ENCODE measurements at regions not wholly inside any gene's neighbourhood (a gene's known extent, or its start where the extent isn't known, plus 50 kb on each side); places are given as distances from the start of the nearest gene placed in this dataset.

DNA sequence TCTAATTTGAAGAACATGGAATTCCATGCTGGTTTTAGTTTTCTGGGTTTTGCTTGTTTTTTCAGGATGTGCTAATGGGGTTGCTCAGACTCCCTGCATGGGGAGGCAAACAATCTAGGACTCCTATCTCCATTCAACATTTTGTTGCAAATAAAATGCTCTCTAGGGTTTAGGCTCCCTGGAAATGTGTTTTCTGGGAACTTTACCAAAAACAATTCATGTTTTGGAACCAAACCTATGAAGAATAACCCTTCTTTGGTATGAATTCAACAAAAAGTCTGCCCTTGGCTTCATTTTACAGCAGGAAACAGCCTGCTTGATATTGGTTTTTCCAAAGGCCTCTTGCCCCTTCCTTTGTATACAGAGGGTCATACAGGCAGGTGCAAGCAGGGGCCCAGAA lies 217.7 kb downstream of the FOXA2 start:
- FAIRE-seq, result no peak

DNA sequence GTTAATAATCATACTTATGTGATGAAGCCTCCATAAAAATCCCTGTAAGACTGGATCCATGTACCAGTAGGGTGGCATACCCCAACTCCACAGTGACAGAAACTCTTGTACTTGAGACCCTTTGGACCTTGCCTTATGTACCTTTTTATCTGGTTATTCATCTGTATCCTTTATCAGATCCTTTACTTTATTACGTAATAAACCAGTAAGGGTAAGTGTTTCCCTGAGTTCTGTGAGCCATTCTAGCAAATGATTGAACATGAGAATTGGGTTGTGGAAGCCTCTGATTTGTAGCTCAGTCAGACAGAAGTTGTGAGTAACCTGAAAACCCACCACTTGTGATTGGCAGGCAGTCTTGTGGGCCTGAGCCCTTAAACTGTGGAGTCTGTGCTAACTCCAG lies 229.7 kb downstream of the FOXA2 start:
- no peak for FAIRE-seq

DNA sequence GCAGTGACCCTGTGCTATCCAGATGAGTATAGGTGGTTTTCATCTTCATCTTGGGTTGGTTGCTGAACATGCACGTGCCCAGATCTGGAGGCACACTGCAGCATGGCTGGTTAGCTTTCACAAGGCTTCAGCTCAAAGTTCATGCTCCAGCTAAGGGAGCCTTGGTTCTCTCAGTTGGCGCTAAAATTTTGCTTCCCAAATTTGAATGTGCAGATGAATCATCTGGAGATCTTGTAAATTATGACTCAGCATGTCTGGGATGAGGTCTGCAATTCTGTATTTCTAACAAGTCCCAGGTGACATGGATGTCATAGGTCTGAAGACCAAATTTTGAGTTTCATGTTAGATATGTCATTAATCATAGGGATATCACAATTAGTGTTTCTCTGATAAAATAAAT lies 230.8 kb downstream of the FOXA2 start:
- no peak for FAIRE-seq

DNA sequence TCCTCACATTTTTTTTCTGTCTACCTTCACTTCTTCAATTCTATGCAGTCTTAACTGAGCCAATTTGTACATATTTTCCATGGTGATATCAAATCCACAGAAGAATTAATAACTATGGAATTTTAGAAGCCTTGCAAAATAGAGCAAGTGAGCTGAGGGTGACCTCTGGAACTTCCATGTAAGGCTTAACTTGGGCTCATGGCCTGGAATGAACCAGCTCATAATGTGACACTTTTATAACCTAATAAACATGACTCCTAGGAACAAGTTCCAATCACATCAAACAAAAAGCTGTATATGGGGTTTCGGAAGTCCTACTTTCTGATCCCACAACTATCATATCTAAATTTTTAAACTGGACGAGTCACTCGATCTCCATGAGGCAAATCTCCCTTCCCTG lies 232.4 kb downstream of the FOXA2 start:
- no peak for FAIRE-seq

DNA sequence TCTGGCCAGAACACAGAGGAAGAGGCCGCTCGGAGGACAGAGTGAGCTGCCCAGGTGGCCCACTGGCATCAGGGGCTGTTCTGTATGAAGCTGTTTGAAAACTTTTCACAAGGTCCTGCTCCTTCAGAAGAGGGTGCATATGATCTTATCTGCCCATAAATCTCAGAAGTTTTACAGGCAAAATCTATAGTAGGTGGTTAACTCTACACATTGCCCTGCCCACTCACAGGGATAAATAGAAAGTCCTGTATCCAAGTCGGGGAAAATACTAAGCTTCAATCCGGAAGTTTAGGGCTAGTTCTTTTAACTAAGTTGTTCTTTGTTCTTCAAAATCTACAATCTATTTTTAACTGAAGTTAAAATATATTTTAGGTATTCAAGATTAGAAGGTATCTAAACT lies 233.7 kb downstream of the FOXA2 start:
- FAIRE-seq, result no peak

DNA sequence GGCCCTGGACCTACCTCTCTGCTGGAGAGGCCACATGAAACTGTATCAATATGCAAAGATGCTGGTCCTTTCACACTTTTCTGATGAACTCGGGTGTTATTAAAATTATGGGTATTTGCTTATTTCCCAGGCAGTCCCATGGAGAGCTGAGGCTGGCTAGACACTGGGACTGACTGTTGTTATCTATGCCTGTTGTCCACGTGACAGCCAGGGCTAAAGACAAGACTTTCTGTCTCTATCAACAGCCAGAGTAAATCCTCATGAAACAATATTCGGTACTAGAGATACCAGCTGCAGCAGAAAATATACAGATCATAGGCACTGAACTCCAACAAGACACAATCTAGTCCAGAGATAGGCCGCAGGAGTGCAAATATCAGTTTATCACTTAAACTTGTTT lies 236.4 kb downstream of the FOXA2 start:
- FAIRE-seq, result no peak

DNA sequence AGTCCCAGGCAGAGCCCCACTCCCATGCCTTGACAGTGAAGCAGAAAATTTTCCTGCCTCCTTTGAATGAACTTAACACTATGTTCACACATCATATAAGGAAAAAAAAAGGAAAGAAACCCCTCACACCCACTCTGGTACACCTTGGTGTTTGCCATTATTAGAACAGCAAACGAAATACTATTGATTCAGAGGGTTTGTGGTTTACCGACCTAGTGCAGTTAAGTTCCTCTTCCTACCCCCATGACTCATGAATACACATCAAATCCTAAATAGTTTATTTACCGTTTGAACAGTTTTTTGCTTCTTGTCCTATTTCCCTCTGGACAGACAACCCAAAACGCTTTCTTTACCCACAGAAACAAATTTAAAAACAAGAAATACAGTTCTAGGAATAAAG lies 237.7 kb downstream of the FOXA2 start:
- FAIRE-seq, result no peak

DNA sequence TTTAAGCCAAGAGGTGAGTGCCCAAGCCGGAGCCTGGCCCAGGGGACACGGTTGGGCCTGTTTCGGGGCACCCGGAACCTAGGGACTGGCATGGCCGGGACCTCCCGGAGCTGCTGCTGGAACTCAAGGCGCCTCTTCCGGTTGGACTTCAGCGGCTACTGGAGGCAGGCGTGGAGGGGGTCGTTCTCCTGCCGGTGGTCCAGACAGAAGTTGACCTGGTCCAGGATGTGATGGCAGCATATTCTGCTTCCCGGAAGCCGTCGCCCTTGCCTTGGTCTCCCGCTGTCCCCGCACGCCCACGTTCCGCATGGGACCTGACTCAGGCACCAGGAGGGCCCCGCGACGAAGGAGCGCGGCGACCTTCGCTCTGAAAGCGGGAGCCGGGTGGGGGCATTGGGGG lies 240.8 kb downstream of the FOXA2 start:
- FAIRE-seq, result no peak

DNA sequence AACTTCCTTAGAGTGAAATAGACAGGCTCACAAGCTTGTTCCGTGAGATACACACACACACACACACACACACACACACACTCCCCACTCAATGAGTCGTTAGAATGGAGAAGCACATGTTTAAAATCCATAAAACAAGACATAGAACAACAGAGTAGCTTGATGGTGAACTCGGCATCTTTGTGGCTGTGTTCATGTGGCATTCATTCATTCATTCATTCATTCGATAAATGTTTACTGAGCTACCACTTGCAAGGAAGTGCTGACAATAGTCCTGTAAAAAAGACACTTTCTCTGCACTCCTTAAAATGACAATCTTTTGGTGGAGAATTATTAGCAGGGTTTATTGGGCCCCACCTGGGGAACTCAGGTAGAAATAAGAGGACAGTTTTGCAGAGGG lies 242.0 kb downstream of the FOXA2 start:
- FAIRE-seq, result no peak

DNA sequence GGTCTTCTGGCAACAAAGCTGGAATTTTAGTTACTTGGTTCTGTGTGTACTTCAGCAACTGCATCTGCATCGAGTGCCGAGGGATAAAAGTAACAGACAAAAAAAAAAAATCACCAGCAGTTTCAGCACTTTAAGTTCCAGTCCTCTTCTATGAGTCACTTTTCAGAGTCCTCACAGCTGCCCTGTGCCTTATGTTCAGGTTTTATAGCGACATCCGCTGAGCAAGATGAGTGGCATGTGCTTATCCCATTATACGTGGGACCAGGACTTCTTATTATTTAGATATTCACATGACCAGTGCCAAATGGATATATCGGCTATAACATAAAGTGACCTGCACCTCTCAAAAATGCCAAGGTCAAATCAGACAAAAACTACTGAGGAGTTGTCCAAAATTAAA lies 242.9 kb downstream of the FOXA2 start:
- no peak for FAIRE-seq

DNA sequence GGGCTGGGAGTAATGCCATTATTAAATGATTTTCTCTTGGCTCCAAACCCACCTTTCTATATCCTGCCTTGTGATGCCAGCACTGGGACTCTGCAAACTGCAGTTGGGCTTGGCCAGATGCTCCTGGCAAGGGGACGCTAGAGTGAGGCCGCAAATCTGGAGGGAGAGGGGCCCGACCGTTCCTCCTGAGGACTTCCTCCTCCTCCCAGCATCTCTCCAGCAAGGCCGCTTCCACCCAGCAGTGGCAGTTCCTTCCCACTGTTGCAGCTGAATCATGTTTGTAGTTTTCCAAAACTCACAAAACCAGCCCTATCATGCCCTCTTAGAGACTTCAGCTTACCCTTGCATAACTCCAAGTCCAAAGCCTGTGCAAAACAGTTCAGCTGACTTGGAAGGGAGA lies 244.4 kb downstream of the FOXA2 start:
- no peak for FAIRE-seq

DNA sequence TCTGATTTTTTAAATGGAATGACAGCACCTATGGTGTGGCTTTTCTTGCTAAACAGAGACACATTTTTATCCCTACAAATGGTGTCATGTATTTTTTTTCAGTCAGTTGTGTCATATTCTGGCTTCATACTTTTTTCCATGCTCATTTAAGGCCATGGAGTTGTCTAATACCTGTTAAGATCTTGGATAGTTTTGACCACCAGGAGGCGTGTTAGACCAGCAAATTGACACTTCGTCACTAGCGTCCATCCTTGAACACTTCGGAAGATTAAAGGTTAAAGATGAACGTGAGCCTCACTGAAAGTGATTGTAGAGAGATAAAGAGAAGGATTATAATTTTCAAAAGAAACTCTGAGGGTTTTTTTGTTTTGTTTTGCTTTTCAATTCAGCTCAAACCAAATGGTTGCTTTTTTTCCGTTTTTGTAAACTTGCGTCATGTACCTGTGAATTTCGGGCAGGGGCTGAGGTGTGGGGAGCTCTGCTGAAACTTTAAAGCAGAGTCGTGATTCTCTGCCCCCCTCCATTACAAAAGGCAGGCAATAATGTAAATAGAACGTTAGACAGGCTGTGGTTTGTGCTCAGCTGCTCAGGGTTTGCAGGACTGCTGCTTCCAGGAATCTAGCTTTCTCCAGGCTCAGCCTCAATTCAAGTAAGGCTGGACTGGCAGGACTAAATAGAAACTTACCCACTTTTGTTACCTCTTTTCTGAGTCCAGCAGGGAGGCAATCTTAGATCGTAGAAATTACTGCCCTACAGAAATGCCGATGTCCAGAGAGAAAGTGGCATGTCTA lies 245.1 kb downstream of the FOXA2 start:
- FAIRE-seq, result no peak

DNA sequence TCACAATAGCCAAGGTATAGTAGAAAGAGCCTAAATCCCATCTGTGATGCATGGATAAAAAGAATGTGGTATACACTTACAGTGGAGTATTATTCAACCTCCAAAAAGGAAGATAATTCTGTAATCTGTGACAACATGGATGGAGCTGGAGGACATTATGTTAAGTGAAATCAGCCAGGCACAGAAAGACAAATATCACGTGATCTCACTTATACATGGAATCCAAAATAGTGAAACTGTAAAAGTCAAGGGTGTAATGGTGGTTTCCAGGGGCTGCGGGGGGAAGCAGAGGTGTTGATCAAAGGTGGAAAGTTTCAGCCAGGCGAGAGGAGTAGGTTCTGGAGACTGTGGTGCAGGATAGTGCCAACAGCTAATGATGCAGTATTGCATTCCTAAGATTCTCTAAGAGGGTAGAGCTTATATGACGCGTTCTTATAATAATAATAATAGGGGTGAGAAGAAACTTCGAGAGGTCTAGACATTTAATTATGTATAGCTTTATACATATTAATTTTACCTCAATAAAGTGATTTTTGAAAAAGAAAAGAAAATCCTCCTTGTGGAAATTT lies 246.1 kb downstream of the FOXA2 start:
- no peak for FAIRE-seq

DNA sequence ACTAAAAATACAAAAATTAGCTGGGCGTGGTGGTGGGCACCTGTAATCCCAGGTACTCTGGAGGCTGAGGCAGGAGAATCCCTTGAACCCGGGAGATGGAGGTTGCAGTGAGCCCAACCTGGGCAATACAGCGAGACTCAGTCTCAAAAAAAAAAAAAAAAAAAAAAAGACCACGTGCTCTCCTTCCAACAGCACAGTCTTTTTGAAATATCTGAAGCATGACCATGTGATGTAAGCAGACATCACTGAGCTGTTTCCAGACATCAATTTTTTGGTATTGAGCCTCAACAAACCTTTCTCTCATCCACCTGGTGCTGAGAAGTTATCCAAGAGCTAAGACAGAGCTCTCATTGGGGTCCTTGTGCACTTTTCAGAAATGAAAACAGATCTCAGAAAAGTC lies 249.2 kb downstream of the FOXA2 start:
- no peak for FAIRE-seq

DNA sequence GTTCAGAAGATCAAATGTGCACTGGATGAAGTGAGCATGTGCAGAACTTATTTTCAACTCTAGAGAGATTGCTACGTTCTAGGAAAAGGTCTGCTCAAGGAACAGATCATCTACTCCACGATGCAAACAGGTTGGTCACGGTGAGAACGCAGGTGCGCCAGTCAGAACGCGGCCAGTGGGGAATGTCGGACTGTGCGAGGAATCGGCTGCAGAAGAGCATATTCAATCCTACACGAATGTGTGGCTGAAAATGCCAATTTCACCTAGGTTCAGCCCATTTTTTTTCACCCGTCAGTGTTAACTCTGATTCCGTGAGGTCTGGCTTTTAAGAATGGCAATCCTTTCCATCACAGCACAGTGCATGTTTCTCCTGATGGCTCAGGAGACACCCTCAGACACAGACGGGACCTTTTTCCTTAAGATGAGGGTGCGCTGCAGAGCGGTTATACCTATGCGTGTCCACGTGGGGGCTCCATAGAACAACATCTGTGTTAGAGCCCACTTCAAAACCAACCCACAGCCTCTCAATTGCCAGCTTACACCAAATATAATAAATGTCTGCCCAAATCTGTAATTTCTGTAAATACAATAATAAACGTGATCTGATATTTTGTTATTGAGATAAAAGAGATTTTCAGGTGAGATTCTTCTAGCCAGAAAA lies 250.4 kb downstream of the FOXA2 start:
- FAIRE-seq, result peak; percentile 37

DNA sequence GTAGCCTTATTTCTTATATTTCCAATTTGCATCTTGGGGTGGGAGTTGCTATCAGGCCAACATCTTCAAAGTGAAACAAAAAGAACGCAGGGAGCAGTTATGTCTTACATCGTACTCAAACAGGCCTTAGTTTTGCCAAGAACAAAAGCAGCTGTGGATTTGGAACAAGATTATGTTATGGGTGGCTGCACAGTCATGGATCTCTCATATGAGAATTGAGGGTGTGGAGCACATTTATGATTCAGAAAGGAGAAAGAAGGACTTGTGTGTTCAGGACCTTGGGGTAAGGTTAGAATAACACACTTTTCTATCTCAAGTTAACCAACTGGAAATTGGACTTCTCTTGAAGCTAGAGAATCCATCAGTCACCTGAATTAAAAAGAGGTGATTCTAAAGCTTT lies 259.9 kb downstream of the FOXA2 start:
- no peak for FAIRE-seq

DNA sequence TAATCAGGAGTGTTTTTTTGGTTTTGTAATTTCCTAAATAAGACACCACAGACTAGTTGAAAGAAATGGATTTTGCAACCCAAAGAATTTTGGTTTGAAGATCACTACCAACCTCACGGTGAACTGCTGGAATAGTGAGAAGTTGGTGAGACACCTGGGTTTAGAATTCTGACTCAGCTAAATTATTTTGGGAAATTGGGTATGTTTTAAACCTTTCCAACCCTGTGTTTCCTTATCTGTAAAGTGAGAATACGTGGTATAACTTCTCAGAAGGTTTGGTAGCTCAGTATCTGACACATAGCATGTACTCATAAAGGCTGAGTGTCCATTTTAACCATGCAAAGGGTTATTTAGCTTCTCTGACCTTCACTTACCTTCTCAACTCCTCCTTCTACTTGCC lies 261.9 kb downstream of the FOXA2 start:
- no peak for FAIRE-seq

DNA sequence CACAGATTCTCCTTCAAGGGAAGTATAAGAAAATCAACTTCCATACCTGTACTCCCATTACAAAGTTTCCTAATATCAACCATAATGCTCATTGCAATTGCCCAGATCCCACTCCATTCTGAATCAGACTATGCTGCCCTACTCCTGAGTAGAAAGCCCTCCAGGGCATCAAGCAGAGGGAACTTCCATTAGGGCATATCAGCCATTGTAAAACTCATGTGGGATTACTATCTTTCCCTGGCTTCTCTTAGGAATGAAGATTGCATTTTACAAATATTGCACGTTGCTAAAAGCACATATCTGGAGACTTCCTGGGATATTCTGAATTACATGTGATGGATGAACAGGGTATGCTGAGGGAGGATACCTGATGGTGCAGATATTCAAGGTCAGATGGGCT lies 263.2 kb downstream of the FOXA2 start:
- FAIRE-seq, result no peak

DNA sequence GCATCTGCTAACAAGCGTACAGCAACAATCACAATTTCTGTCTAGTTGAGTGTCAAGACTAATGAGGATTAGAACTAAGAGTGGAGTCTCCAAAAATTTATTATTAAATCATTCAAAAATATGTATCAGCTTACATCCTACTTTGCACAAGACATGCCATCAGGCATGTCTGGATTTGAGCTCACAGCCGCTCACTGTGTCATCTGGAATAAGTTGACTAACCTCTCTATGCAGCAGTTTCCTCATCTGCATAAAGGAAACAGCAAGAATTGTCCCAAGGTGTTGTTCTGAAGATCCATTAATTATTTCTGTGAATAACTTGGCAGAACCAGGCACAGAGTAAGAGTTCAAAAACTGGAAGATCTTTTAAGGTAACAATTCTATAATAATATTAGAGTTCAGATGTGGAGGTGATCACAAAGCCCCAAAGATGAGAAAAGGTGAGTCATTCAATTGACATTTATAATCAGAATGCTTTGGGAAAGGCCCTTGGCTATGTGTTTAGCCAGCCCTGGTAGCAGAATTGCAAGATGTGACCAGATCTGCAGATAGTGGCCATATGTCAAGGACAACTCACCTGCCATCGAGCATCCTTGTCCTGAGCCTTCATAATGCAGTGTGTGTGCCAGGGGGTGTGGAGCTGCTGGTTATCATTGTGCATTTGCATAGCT lies 264.0 kb downstream of the FOXA2 start:
- no peak for FAIRE-seq

DNA sequence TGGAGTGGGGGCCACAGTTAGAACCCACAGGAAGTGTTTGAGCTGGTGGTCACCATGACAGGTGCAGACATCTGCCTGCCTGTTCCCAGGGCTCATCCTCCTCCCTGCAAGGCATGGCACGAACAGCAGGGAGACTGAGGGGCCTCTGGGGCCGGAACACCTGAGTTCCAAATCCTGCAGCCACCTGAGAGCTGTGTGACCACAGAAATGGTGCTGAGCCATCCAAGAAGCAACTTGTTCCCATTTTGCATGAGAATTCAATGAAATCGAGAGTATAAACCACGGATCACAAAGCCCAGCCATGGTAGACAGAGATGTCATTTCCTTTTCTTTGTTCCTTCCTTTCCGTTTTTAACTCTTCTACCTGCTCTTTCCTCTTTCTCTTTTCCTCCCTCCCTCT lies 268.6 kb downstream of the FOXA2 start:
- FAIRE-seq, result no peak

DNA sequence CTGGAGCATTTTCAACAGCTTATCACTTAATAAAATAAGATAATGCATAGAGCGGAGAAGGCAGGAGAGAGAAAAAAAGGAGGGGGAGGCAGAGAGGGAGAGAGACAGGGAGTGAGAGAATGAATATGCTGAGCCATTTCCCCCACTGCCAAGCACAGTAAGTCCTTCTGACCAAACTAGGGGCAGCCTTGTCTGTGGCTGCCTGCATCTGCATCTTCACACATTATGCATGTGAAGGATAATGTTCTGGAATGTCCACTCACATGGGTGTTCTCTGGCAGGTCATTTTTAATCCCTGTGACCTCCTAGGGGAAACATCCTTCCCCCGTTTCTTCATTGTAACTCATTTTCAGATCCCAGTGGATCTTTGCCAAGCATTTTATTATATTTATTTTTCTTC lies 269.3 kb downstream of the FOXA2 start:
- no peak for FAIRE-seq

DNA sequence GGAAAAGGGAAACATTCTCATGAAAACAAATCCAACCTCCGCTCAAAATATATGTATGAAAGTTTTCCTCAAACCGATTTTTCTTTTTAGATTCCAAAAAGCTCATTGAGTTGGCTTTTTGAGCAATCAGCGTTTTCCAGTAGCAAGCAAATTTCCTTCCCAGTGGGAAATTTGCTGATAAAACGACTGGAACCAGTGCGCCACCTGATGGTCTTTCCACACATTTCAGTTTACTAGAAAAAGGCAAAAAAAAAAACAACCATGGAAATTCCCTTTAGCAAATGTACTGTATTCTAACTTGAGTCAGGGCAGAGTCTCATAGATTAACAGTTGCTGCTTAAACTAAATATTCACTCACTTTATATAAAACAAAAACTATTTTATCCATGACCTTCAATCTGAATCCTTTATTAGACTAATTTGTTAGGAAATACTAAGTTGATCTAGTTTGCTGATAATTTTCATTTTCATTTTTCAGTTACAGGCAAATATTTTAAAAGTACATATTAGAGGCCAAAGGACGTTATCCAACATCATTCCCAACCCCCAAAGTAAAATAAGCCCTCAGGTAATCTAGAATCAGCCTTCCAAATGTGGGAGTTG lies 271.5 kb downstream of the FOXA2 start:
- no peak for FAIRE-seq

DNA sequence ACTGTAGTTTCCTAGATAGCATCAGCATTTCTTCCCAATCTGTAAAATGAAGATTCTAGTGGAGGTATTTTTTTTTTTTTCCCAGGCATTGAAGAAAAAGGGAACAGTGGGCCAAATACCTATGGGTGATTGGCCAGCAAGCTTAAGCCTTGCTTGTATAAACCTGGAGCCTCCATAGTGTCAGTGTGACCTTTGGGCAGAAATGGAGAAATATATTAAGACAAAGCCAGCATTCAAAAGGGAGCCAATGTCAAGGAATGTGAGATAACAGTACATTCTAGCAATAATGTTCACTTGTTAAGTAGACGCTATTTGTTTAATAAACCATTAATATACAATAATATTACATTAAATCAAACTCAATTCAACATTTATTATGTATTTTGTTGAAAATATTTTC lies 275.4 kb downstream of the FOXA2 start:
- FAIRE-seq, result no peak
